OCI-LY7 (cell line): ENCODE measurements at regions not wholly inside any gene's neighbourhood (a gene's known extent, or its start where the extent isn't known, plus 50 kb on each side); places are given as distances from the start of the nearest gene placed in this dataset.

Experiments used
- BruUV-seq: library from RNA; stranded (reverse); fragments of 400-500 nt; replicated peaks from 2 replicates; lab custom pipeline; 2021; lab: Mats Ljungman, UMichigan
- CTCF ChIA-PET: fragments of 300-600 bp; sonication (Branson Sonifier 250); formaldehyde crosslinking; loops from one replicate; lab custom pipeline; 2022; ENCODE audit warnings: antibody characterized with exemption; ENCODE audit not compliant: unreplicated experiment; lab: Charles Lee
- POLR2A ChIA-PET: fragments of 300-600 bp; sonication (Branson Sonifier 250); formaldehyde crosslinking; loops from one replicate; lab custom pipeline; 2022; ENCODE audit warnings: antibody characterized with exemption; lab: Charles Lee
- DNase-seq: peaks from one replicate; pipeline ENCODE4 v3.0.0-alpha.2; 2015; ENCODE audit warnings: low spot score
- H2AFZ ChIP-seq: fragments of 200-600 bp; sonication (generic), shearing (Covaris generic); 2 replicates; pipeline ENCODE4 v1.6.1; 2014; ENCODE audit warnings: mild to moderate bottlenecking, antibody characterized with exemption, low read length, moderate library complexity
- H3K27ac ChIP-seq: fragments of 200-600 bp; sonication (generic); 2 replicates; pipeline ENCODE4 v1.5.1; 2014; ENCODE audit warnings: mixed run types, low read depth, mild to moderate bottlenecking, moderate library complexity, low read length, inconsistent platforms; ENCODE audit not compliant: poor library complexity, severe bottlenecking
- H3K36me3 ChIP-seq: fragments of 200-600 bp; sonication (generic); 2 replicates; pipeline ENCODE4 v1.6.1; 2014; ENCODE audit warnings: mild to moderate bottlenecking, antibody characterized with exemption, low read length, moderate library complexity, mixed read lengths; ENCODE audit not compliant: insufficient read depth
- H3K4me1 ChIP-seq: fragments of 200-600 bp; sonication (generic); 2 replicates; pipeline ENCODE4 v1.5.1; 2014; ENCODE audit warnings: mild to moderate bottlenecking, low read length; ENCODE audit not compliant: insufficient read depth, poor library complexity, severe bottlenecking
- H3K4me2 ChIP-seq: fragments of 200-600 bp; sonication (generic); 2 replicates; pipeline ENCODE4 v1.6.1; 2014; ENCODE audit warnings: mild to moderate bottlenecking, low read length
- H3K4me3 ChIP-seq: fragments of 200-600 bp; sonication (generic); 2 replicates; pipeline ENCODE4 v1.5.1; 2014; ENCODE audit warnings: mild to moderate bottlenecking, low read depth, low read length; ENCODE audit not compliant: poor library complexity, severe bottlenecking
- H3K79me2 ChIP-seq: fragments of 200-600 bp; sonication (generic); 2 replicates; pipeline ENCODE4 v1.6.1; 2016; ENCODE audit warnings: low read depth, mild to moderate bottlenecking, low read length, moderate library complexity, mixed read lengths; ENCODE audit not compliant: insufficient read depth
- H3K9me2 ChIP-seq: fragments of 200-600 bp; sonication (generic); 2 replicates; pipeline ENCODE4 v1.6.1; 2016; ENCODE audit warnings: mild to moderate bottlenecking, low read length, mixed read lengths; ENCODE audit not compliant: insufficient read depth
- H3K9me3 ChIP-seq: fragments of 200-600 bp; sonication (generic); 2 replicates; pipeline ENCODE4 v1.6.1; 2014; ENCODE audit warnings: mild to moderate bottlenecking, mixed run types, low read length, mixed read lengths
- H4K20me1 ChIP-seq: fragments of 200-600 bp; sonication (generic); 2 replicates; pipeline ENCODE4 v1.6.1; 2014; ENCODE audit warnings: mild to moderate bottlenecking, antibody characterized with exemption, low read length, moderate library complexity, mixed read lengths; ENCODE audit not compliant: insufficient read depth
- CTCF ChIP-seq: fragments of 200-600 bp; sonication (generic); conservative IDR thresholded peaks from 2 replicates; pipeline ENCODE4 v1.5.1; 2014; ENCODE audit warnings: mild to moderate bottlenecking, antibody characterized with exemption, low read length, moderate library complexity, mixed read lengths
- EZH2phosphoT487 ChIP-seq: fragments of 200-600 bp; sonication (generic); IDR thresholded peaks from 2 replicates; pipeline ENCODE4 v1.6.1; 2018; ENCODE audit warnings: low read depth, borderline replicate concordance, mild to moderate bottlenecking, mixed run types, antibody characterized with exemption, low read length, moderate library complexity, mixed read lengths
- intact Hi-C: fragments of 100-400 bp; cut with micrococcal nuclease; formaldehyde crosslinking; loops from one replicate; pipeline ENCODE4 v1.10.0; 2022; ENCODE audit not compliant: unreplicated experiment

GRCh38 chr1:206417774-206418614 lies 52.3 kb upstream of the IKBKE start:
- POLR2A ChIA-PET: interaction anchor here (0.6 to 1.2 kb wide), 5 partner anchors 10 to 290 kb away, joined by 3 to 6 read pairs (median 4); partner anchors contain the start of gene IKBKE

GRCh38 chr1:206419250-206419649 lies 51.0 kb upstream of the IKBKE start:
- no peak for DNase-seq
- Histone ChIP-seq H3K36me3 (peaks cover 24% of the 10 kb centered on the region), H2AFZ (no peak overlapping the region), H3K4me3 (no peak overlapping the region), H3K4me2 (no peak overlapping the region), H3K79me2 (no peaks in the 10 kb centered on the region), H4K20me1 (no peaks in the 10 kb centered on the region), H3K9me3 (no peaks in the 10 kb centered on the region), H3K9me2 (no peaks in the 10 kb centered on the region), H3K4me1 (no peaks in the 10 kb centered on the region), H3K27ac (no peak overlapping the region)
- BruUV-seq: no TSS peak
- intact Hi-C loops: no loop called here
- CTCF ChIA-PET: no interaction called here
- no peak for TF ChIP-seq EZH2phosphoT487
- no peak for TF ChIP-seq CTCF
- POLR2A ChIA-PET: interaction anchor here (0.7 to 1.1 kb wide), 2 partner anchors 16 to 192 kb away, joined by 3 to 4 read pairs; no protein-coding TSS in a partner anchor

More at GRCh38 chr1:206417774-206418614, 52.3 kb upstream of the IKBKE start:
- Histone ChIP-seq H3K27ac (no peak overlapping the region), H3K4me1 (no peaks in the 10 kb centered on the region), H3K4me2 (no peak overlapping the region), H3K9me2 (no peaks in the 10 kb centered on the region), H4K20me1 (no peaks in the 10 kb centered on the region), H3K36me3 (peaks cover 28% of the 10 kb centered on the region), H3K4me3 (no peak overlapping the region), H2AFZ (no peak overlapping the region), H3K9me3 (no peaks in the 10 kb centered on the region), H3K79me2 (no peaks in the 10 kb centered on the region)
- DNase-seq: no peak
- CTCF ChIA-PET: no interaction called here
- no peak for TF ChIP-seq EZH2phosphoT487
- intact Hi-C loops: no loop called here
- no TSS peak for BruUV-seq

- Histone ChIP-seq H2AFZ (no peak overlapping the region), H3K4me3 (no peak overlapping the region), H3K4me2 (no peak overlapping the region), H3K27ac (no peak overlapping the region), H3K79me2 (no peaks in the 10 kb centered on the region), H3K4me1 (no peaks in the 10 kb centered on the region), H3K9me3 (no peaks in the 10 kb centered on the region), H4K20me1 (no peaks in the 10 kb centered on the region), H3K9me2 (no peaks in the 10 kb centered on the region), H3K36me3 (peaks cover 24% of the 10 kb centered on the region)
- BruUV-seq: TSS peak; percentile 33
- POLR2A ChIA-PET: interaction anchor here (0.7 kb wide), 2 partner anchors 16 to 434 kb away, joined by 4 read pairs; no protein-coding TSS in a partner anchor
- intact Hi-C loops: no loop called here
- TF ChIP-seq CTCF (no peak), EZH2phosphoT487 (no peak)
- DNase-seq: no peak
- CTCF ChIA-PET: no interaction called here
Measured at GRCh38 chr1:206419783-206420182, 50.5 kb upstream of the IKBKE start.
